Keratinocyte (primary cell): ENCODE measurements at regions not wholly inside any gene's neighbourhood (a gene's known extent, or its start where the extent isn't known, plus 50 kb on each side); places are given as distances from the start of the nearest gene placed in this dataset.

Experiments used
- DNase-seq: peaks from one replicate; pipeline ENCODE4 v3.0.0-alpha.2; 2011; ENCODE audit warnings: low read depth, missing footprints, low spot score
- FAIRE-seq: peaks from 2 replicates; lab custom pipeline; 2011; peaks lifted over from hg19 to GRCh38; lab: Jason Lieb, UNC
- H2AFZ ChIP-seq: 2 replicates; pipeline ENCODE4 v1.6.0; 2012; ENCODE audit warnings: low read length, control low read depth, inconsistent platforms; ENCODE audit not compliant: control insufficient read depth
- H3K27ac ChIP-seq: 2 replicates; pipeline ENCODE4 v1.5.1; 2011; ENCODE audit warnings: low read length; ENCODE audit not compliant: control insufficient read depth, insufficient read depth
- H3K27me3 ChIP-seq: 3 replicates; pipeline ENCODE4 v1.6.0; 2011; ENCODE audit warnings: low read length; ENCODE audit not compliant: control insufficient read depth, insufficient read depth; ENCODE audit errors: extremely low read depth
- H3K36me3 ChIP-seq, 2 experiments: 2 replicates in 1 of 2; 3 replicates in 1 of 2; pipeline ENCODE4 v1.5.1; 2011; ENCODE audit warnings: low read length in 2 of 2, mild to moderate bottlenecking in 1 of 2; ENCODE audit not compliant: control insufficient read depth in 2 of 2, insufficient read depth in 2 of 2; ENCODE audit errors: extremely low read depth in 1 of 2
- H3K4me1 ChIP-seq: 3 replicates; pipeline ENCODE4 v1.5.1; 2011; ENCODE audit warnings: low read length; ENCODE audit not compliant: control insufficient read depth, insufficient read depth; ENCODE audit errors: extremely low read depth
- H3K4me2 ChIP-seq: 3 replicates; pipeline ENCODE4 v1.6.0; 2011; ENCODE audit warnings: low read depth, low read length; ENCODE audit not compliant: control insufficient read depth, insufficient read depth; ENCODE audit errors: extremely low read depth
- H3K4me3 ChIP-seq, 3 experiments: fragments of 200-600 bp in 1 of 3; sonication (generic) in 1 of 3; 2 replicates in 2 of 3; 3 replicates in 1 of 3; pipeline ENCODE4 v1.5.1; 2011 to 2016; ENCODE audit warnings: low read length in 3 of 3, mild to moderate bottlenecking in 3 of 3, control low read depth in 2 of 3, inconsistent platforms in 1 of 3, low read depth in 1 of 3, mixed read lengths in 1 of 3, mixed run types in 1 of 3, moderate library complexity in 1 of 3; ENCODE audit not compliant: control insufficient read depth in 2 of 3, insufficient read depth in 2 of 3; ENCODE audit errors: extremely low read depth in 1 of 3
- H3K79me2 ChIP-seq: 2 replicates; pipeline ENCODE4 v1.6.0; 2012; ENCODE audit warnings: low read length; ENCODE audit not compliant: control insufficient read depth, insufficient read depth
- H3K9ac ChIP-seq: 3 replicates; pipeline ENCODE4 v1.6.0; 2011; ENCODE audit warnings: low read length; ENCODE audit not compliant: control insufficient read depth, insufficient read depth; ENCODE audit errors: extremely low read depth
- H3K9me1 ChIP-seq: 3 replicates; pipeline ENCODE4 v1.6.0; 2011; ENCODE audit warnings: low read length; ENCODE audit not compliant: control insufficient read depth, insufficient read depth; ENCODE audit errors: extremely low read depth
- H3K9me3 ChIP-seq: 2 replicates; pipeline ENCODE4 v1.5.1; 2012; ENCODE audit warnings: low read depth, low read length; ENCODE audit not compliant: control insufficient read depth
- H4K20me1 ChIP-seq: 3 replicates; pipeline ENCODE4 v1.6.0; 2011; ENCODE audit warnings: low read length; ENCODE audit not compliant: control insufficient read depth, insufficient read depth; ENCODE audit errors: extremely low read depth
- EZH2 ChIP-seq: IDR thresholded peaks from one replicate; pipeline ENCODE4 v1.6.1; 2012; ENCODE audit warnings: inconsistent platforms, mild to moderate bottlenecking, low read length, moderate library complexity
- dilution Hi-C: fragments of 300-500 bp; cut with MboI; formaldehyde crosslinking; loops from one replicate; pipeline ENCODE4 v1.7.0; 2020; ENCODE audit warnings: low sequenced_read_pairs; ENCODE audit not compliant: extremely low pct_ligation_motif_present
- TF ChIP-seq, protein P1 (sequence below), 3 experiments: IDR thresholded peaks in 1 of 3; conservative IDR thresholded peaks in 1 of 3; optimal IDR thresholded peaks in 1 of 3; 2 replicates in 2 of 3; 3 replicates in 1 of 3; pipeline versions ENCODE3 to v1.5.1; 2011; ENCODE audit warnings: low read length in 3 of 3, mild to moderate bottlenecking in 3 of 3, moderate library complexity in 2 of 3, control low read depth in 1 of 3, inconsistent platforms in 1 of 3; ENCODE audit not compliant: insufficient read depth in 2 of 3; ENCODE audit errors: extremely low read depth in 1 of 3

DNA sequence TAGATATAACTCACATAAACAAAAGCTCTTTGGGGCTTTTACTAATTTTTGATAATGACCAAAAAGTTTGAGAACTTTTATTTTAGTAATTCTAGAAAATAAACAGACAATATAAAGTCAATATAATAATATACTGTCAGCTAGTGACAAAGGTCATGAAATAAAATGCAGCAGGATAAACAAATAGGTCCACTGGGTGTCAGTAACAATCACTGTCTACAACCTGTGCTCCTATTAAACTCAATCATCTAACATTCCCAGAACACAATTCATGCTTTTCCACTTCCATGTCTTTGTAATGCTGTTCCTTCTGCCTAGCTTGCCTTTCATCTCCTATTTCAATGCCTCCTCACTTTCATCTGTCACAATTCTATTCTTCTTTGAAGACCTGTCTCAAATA is 186.1 kb downstream of the GIPC2 start:
- DNase-seq: no peak
- FAIRE-seq: no peak
- dilution Hi-C loops: no loop called here
- Histone ChIP-seq H3K27ac (no peak overlapping the region), H3K9ac (no peak overlapping the region), H3K4me3 (no peak overlapping the region), H3K9me3 (peaks cover 4% of the 10 kb centered on the region), H4K20me1 (no peaks in the 10 kb centered on the region), H2AFZ (no peak overlapping the region), H3K9me1 (no peaks in the 10 kb centered on the region), H3K79me2 (no peaks in the 10 kb centered on the region), H3K27me3 (no peaks in the 10 kb centered on the region), H3K36me3 (no peaks in the 10 kb centered on the region), H3K4me1 (no peaks in the 10 kb centered on the region), H3K4me2 (no peak overlapping the region)
- TF ChIP-seq, protein P1, sequence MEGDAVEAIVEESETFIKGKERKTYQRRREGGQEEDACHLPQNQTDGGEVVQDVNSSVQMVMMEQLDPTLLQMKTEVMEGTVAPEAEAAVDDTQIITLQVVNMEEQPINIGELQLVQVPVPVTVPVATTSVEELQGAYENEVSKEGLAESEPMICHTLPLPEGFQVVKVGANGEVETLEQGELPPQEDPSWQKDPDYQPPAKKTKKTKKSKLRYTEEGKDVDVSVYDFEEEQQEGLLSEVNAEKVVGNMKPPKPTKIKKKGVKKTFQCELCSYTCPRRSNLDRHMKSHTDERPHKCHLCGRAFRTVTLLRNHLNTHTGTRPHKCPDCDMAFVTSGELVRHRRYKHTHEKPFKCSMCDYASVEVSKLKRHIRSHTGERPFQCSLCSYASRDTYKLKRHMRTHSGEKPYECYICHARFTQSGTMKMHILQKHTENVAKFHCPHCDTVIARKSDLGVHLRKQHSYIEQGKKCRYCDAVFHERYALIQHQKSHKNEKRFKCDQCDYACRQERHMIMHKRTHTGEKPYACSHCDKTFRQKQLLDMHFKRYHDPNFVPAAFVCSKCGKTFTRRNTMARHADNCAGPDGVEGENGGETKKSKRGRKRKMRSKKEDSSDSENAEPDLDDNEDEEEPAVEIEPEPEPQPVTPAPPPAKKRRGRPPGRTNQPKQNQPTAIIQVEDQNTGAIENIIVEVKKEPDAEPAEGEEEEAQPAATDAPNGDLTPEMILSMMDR (optimal IDR thresholded peaks at IDR 0.05 in 1 of 3, IDR thresholded peaks at IDR 0.05 in 1 of 3, conservative IDR thresholded peaks at IDR 0.05 in 1 of 3; ENCODE audit: extremely low read depth in 1 of 3, insufficient read depth in 2 of 3, low read length in 3 of 3): no peak
- no peak for TF ChIP-seq EZH2

DNA sequence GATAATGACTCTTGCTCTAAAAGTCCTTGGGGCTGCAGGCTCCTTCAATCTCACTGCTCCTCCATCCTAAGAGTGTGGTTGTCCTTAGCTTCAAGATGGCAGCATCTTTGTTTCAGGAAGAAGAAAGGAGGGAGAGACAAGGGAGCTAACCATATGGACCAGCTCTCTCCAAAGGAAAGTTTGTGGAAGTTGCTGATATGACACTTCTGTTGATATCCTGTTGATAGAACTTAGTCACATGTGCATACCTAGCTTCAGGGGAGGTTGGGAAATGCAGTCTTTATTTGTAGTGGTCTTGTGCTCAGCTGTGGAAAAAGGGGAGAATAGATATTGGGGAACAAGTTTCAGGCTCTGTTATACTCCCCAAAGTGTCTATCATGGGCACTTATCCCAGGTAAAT is 186.9 kb downstream of the GIPC2 start:
- H3K9ac ChIP-seq: no peak overlapping the region
- FAIRE-seq: no peak
- H3K9me3 ChIP-seq: no peaks in the 10 kb centered on the region
- H3K9me1 ChIP-seq: no peaks in the 10 kb centered on the region
- H3K4me2 ChIP-seq: no peak overlapping the region
- H2AFZ ChIP-seq: no peak overlapping the region
- no peak overlapping the region for H3K27ac ChIP-seq
- H3K79me2 ChIP-seq: no peaks in the 10 kb centered on the region
- dilution Hi-C loops: no loop called here
- H3K36me3 ChIP-seq: no peaks in the 10 kb centered on the region
- no peak overlapping the region for H3K4me3 ChIP-seq
- no peak for TF ChIP-seq EZH2
- TF ChIP-seq, protein P1 (optimal IDR thresholded peaks at IDR 0.05 in 1 of 3, IDR thresholded peaks at IDR 0.05 in 1 of 3, conservative IDR thresholded peaks at IDR 0.05 in 1 of 3; ENCODE audit: extremely low read depth in 1 of 3, insufficient read depth in 2 of 3, low read length in 3 of 3): no peak
- no peaks in the 10 kb centered on the region for H3K4me1 ChIP-seq
- no peak for DNase-seq
- H4K20me1 ChIP-seq: no peaks in the 10 kb centered on the region
- H3K27me3 ChIP-seq: no peaks in the 10 kb centered on the region
